Nephron progenitor cell (in vitro differentiated cells): ENCODE measurements at regions not wholly inside any gene's neighbourhood (a gene's known extent, or its start where the extent isn't known, plus 50 kb on each side); places are given as distances from the start of the nearest gene placed in this dataset.

ENCODE experiments used
- DNase-seq: peaks from one replicate; pipeline ENCODE4 v3.0.0; 2021
- H3K27ac Mint-ChIP-seq: 2 replicates; pipeline ENCODE4 v1.8.0; 2021; ENCODE audit warnings: mild to moderate bottlenecking, moderate library complexity, mixed read lengths
- H3K27me3 Mint-ChIP-seq: 2 replicates; pipeline ENCODE4 v1.8.0; 2021; ENCODE audit warnings: mild to moderate bottlenecking, low read depth, mixed read lengths; ENCODE audit not compliant: poor library complexity
- H3K36me3 Mint-ChIP-seq: 2 replicates; pipeline ENCODE4 v1.8.0; 2021; ENCODE audit warnings: low read depth, mixed read lengths
- H3K4me1 Mint-ChIP-seq: 2 replicates; pipeline ENCODE4 v1.8.0; 2021; ENCODE audit warnings: mixed read lengths
- H3K4me3 Mint-ChIP-seq: 2 replicates; pipeline ENCODE4 v1.8.0; 2021; ENCODE audit warnings: mild to moderate bottlenecking, moderate library complexity, mixed read lengths
- H3K9me3 Mint-ChIP-seq: 2 replicates; pipeline ENCODE4 v1.8.0; 2021; ENCODE audit warnings: mild to moderate bottlenecking, moderate library complexity, mixed read lengths
- CTCF ChIP-seq: fragments of 200-600 bp; sonication (generic); IDR thresholded peaks from 2 replicates; pipeline ENCODE4 v1.5.0; 2021; ENCODE audit warnings: antibody characterized with exemption

- no peak for DNase-seq
These were observed 246.7 kb upstream of the KCNH8 start for GRCh38 chr3:18901571-18901970.

GRCh38 chr3:18900994-18901393 lies 247.3 kb upstream of the KCNH8 start:
- H3K36me3 Mint-ChIP-seq: no peaks in the 10 kb centered on the region
- no peak overlapping the region for H3K4me3 Mint-ChIP-seq
- no peaks in the 10 kb centered on the region for H3K9me3 Mint-ChIP-seq
- no peaks in the 10 kb centered on the region for H3K4me1 Mint-ChIP-seq
- H3K27ac Mint-ChIP-seq: no peak overlapping the region
- DNase-seq: no peak
- no peak for TF ChIP-seq CTCF
- H3K27me3 Mint-ChIP-seq: peaks cover 6% of the 10 kb centered on the region

More at GRCh38 chr3:18901571-18901970, 246.7 kb upstream of the KCNH8 start:
- TF ChIP-seq CTCF: no peak
- Mint-ChIP-seq H3K9me3 (no peaks in the 10 kb centered on the region), H3K4me3 (no peak overlapping the region), H3K4me1 (no peaks in the 10 kb centered on the region), H3K27me3 (peaks cover 6% of the 10 kb centered on the region), H3K36me3 (no peaks in the 10 kb centered on the region), H3K27ac (no peak overlapping the region)

GRCh38 chr3:18898911-18899310 lies 249.4 kb upstream of the KCNH8 start:
- Mint-ChIP-seq H3K4me1 (no peaks in the 10 kb centered on the region), H3K27me3 (peaks cover 6% of the 10 kb centered on the region), H3K4me3 (no peak overlapping the region), H3K9me3 (no peaks in the 10 kb centered on the region), H3K27ac (no peak overlapping the region), H3K36me3 (no peaks in the 10 kb centered on the region)
- no peak for TF ChIP-seq CTCF
- no peak for DNase-seq

- Mint-ChIP-seq H3K4me1 (no peaks in the 10 kb centered on the region), H3K27me3 (peaks cover 3% of the 10 kb centered on the region), H3K27ac (no peak overlapping the region), H3K4me3 (no peak overlapping the region), H3K36me3 (no peaks in the 10 kb centered on the region), H3K9me3 (no peaks in the 10 kb centered on the region)
- no peak for DNase-seq
- TF ChIP-seq CTCF: no peak
These were observed 255.6 kb upstream of the KCNH8 start for GRCh38 chr3:18892756-18893155.

GRCh38 chr3:18892047-18892446 lies 256.3 kb upstream of the KCNH8 start:
- no peaks in the 10 kb centered on the region for H3K9me3 Mint-ChIP-seq
- H3K4me3 Mint-ChIP-seq: no peak overlapping the region
- H3K4me1 Mint-ChIP-seq: no peaks in the 10 kb centered on the region
- H3K27ac Mint-ChIP-seq: no peak overlapping the region
- no peak for DNase-seq
- no peaks in the 10 kb centered on the region for H3K36me3 Mint-ChIP-seq
- no peak for TF ChIP-seq CTCF
- peaks cover 3% of the 10 kb centered on the region for H3K27me3 Mint-ChIP-seq

- Mint-ChIP-seq H3K36me3 (no peaks in the 10 kb centered on the region), H3K4me1 (no peaks in the 10 kb centered on the region), H3K27me3 (peaks cover 3% of the 10 kb centered on the region), H3K4me3 (no peak overlapping the region), H3K9me3 (no peaks in the 10 kb centered on the region), H3K27ac (no peak overlapping the region)
- no peak for DNase-seq
- TF ChIP-seq CTCF: no peak
These were observed 256.7 kb upstream of the KCNH8 start for GRCh38 chr3:18891641-18892040.
